HG03439 (cell line): ENCODE measurements at regions not wholly inside any gene's neighbourhood (a gene's known extent, or its start where the extent isn't known, plus 50 kb on each side); places are given as distances from the start of the nearest gene placed in this dataset.

ENCODE experiments used
- ATAC-seq: cut with Tn5 transposase; IDR thresholded peaks from one replicate; pipeline ENCODE4 v1.9.1; 2021; ENCODE audit warnings: mild to moderate bottlenecking, moderate library complexity; ENCODE audit not compliant: unreplicated experiment

- no peak for ATAC-seq
These were observed 887.8 kb upstream of the SOX9 start for GRCh38 chr17:71232801-71233559.

GRCh38 chr17:71234349-71234748 is 886.5 kb upstream of the SOX9 start:
- no peak for ATAC-seq

GRCh38 chr17:71237903-71238538 is 882.8 kb upstream of the SOX9 start:
- no peak for ATAC-seq

GRCh38 chr17:71247441-71248015 is 873.3 kb upstream of the SOX9 start:
- no peak for ATAC-seq

- no peak for ATAC-seq
These were observed 869.5 kb upstream of the SOX9 start for GRCh38 chr17:71251276-71251675.

- no peak for ATAC-seq
These were observed 868.9 kb upstream of the SOX9 start for GRCh38 chr17:71251951-71252350.

GRCh38 chr17:71252436-71252835 is 868.4 kb upstream of the SOX9 start:
- no peak for ATAC-seq

- ATAC-seq, result no peak
These were observed 863.7 kb upstream of the SOX9 start for GRCh38 chr17:71257096-71257495.

GRCh38 chr17:71260366-71260940 is 860.4 kb upstream of the SOX9 start:
- ATAC-seq, result no peak

GRCh38 chr17:71262586-71262985 is 858.2 kb upstream of the SOX9 start:
- no peak for ATAC-seq

- no peak for ATAC-seq
These were observed 853.2 kb upstream of the SOX9 start for GRCh38 chr17:71267668-71268067.

GRCh38 chr17:71269201-71269600 is 851.6 kb upstream of the SOX9 start:
- ATAC-seq, result no peak

- no peak for ATAC-seq
These were observed 847.4 kb upstream of the SOX9 start for GRCh38 chr17:71273441-71273840.

- ATAC-seq, result no peak
These were observed 844.7 kb upstream of the SOX9 start for GRCh38 chr17:71276079-71276478.

GRCh38 chr17:71283486-71283885 is 837.3 kb upstream of the SOX9 start:
- no peak for ATAC-seq

GRCh38 chr17:71284032-71284755 is 836.6 kb upstream of the SOX9 start:
- no peak for ATAC-seq

- ATAC-seq, result no peak
These were observed 834.2 kb upstream of the SOX9 start for GRCh38 chr17:71286625-71287024.

- no peak for ATAC-seq
These were observed 833.6 kb upstream of the SOX9 start for GRCh38 chr17:71287071-71287823.

GRCh38 chr17:71292006-71292405 is 828.8 kb upstream of the SOX9 start:
- no peak for ATAC-seq

- ATAC-seq, result no peak
These were observed 824.8 kb upstream of the SOX9 start for GRCh38 chr17:71296005-71296404.

GRCh38 chr17:71301063-71301462 is 819.8 kb upstream of the SOX9 start:
- ATAC-seq, result no peak
